Breast epithelium (tissue), 3 donors: ENCODE measurements at regions not wholly inside any gene's neighbourhood (a gene's known extent, or its start where the extent isn't known, plus 50 kb on each side); places are given as distances from the start of the nearest gene placed in this dataset.

Experiments used
- CTCF ChIP-seq, 3 donors: fragments of 450-650 bp; IDR thresholded peaks; one replicate each; pipeline ENCODE4 v1.5.1; 2016 to 2017; ENCODE audit warnings: antibody characterized with exemption in 3 of 3, mild to moderate bottlenecking in 3 of 3, moderate library complexity in 3 of 3
- POLR2A ChIP-seq: fragments of 450-650 bp; IDR thresholded peaks from one replicate; pipeline ENCODE4 v1.6.1; 2016; ENCODE audit warnings: antibody characterized with exemption, mild to moderate bottlenecking, moderate library complexity
- POLR2AphosphoS5 ChIP-seq, 3 donors: sonication (generic); formaldehyde crosslinking; IDR thresholded peaks; one replicate each; pipeline ENCODE4 v1.6.1; 2017; ENCODE audit warnings: antibody characterized with exemption in 3 of 3

DNA sequence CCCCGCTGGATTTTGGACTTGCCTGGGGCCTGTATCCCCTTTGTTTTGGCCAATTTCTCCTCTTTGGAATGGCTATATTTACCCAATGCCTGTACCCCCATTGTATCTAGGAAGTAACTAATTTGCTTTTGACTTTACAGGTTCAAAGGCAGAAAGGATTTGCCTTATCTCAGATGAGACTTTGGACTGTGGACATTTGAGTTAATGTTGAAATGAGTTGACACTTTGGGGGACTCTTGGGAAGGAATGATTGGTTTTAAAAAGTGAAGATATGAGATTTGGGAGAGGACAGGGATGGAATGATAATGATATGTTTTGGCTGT lies 1220.3 kb upstream of the CITED2 start:
- TF ChIP-seq CTCF (IDR thresholded peaks at IDR 0.05) (no peak), POLR2A (no peak), POLR2AphosphoS5 (IDR thresholded peaks at IDR 0.05) (no peak)
